ENCODE measurements at regions not wholly inside any gene's neighbourhood (a gene's known extent, or its start where the extent isn't known, plus 50 kb on each side); places are given as distances from the start of the nearest gene placed in this dataset.

DNA sequence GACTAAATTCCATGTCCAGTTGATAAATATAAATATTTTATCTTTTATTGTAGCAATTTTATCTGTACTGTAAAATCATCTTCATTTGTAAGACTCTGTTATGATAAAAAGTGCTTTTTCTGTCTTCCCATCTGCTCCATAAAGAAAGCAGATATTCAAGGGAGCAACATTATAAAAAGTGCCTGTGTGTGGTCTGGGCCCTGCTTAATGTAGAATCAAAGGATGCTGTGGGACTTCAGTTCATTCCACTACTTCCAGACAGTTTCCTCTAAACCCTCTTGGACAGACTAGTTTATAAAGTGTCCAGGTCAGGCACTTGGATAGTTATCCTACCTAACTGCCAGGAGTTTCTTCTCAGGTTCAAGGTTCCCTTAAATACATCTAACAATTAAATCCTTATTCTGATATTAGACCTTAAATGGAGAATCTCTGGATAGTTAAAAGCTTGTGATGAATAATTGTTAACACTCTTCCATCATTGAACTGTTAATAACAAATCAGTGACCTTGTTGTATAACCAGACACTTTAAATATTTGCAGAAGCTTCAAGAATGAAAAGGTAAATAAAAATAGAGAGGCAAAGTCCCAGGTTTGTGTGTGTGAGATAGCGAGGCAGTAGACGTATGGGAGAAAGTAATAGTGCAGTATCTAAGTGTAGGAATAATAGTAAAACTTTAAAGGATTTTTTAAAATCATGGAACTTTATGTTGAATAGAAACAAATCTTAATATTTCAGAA, 237.5 kb upstream of the CTSO start:
- TF ChIP-seq CTCF (IDR thresholded peaks at IDR 0.05; ENCODE audit: insufficient read depth, low read length), result no peak
- no peak for DNase-seq (ENCODE audit: low read depth)
- no peak overlapping the region for H3K4me3 ChIP-seq (ENCODE audit: low read depth, low read length)

DNA sequence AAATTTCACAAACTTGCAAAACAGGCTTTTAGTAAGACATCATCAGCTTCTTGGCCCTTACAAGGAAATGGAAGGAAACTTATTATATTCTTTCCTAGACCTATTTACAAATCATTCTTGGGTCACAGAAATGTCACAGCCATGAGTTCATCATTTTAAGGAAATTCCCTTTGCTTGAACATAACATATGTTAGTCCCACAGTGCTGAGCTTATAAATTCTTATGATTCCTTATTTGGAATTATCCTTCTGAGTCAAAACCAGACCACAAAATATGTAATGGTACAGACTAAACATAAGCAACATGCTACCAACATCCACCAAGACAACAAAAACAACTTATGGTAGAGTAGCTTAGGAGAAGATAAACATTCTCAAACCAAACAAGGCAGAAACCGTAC, 236.9 kb upstream of the CTSO start:
- TF ChIP-seq CTCF (IDR thresholded peaks at IDR 0.05; ENCODE audit: insufficient read depth, low read length), result no peak
- peak; percentile 13 for DNase-seq (ENCODE audit: low read depth)
- H3K4me3 ChIP-seq (ENCODE audit: low read depth, low read length), result no peak overlapping the region

DNA sequence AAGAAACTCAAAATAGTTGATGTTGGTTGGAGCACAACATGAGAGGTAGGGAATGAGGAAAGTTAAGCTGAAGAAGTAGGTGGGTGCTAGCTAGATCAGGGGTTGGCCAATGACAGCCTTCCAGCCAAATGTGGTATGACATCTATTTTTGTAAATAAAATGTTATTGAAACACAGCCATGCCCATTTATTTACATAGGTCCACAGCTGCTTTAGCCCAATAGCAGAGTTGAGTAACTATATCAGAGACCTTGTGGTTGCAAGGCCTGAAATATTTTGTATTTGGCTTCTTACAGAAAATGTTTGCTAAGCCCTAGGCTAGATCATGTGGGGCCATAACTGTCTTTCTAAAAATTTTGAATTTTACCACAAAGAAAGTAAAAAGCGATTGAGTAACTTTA, 234.9 kb upstream of the CTSO start:
- no peak for DNase-seq (ENCODE audit: low read depth)
- TF ChIP-seq CTCF (IDR thresholded peaks at IDR 0.05; ENCODE audit: insufficient read depth, low read length), result no peak

DNA sequence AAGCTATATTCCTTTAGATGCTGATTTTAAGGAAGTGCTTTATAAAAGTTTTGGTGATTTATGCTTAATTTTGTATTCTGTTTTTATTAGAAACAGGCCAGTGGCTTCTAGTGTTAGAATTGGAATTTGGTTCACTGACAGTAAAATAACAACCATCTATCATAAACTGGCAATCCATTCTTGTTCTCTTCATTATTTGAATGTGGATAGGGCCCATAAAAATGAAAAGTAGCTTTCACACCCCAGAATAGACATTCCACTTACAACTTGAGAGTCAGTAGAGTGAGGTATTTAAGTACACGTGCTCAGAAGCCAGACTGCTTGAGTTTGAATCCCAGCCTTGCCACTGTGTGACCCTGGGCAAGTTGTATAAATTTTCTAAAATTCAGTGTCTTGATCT, 232.4 kb upstream of the CTSO start:
- DNase-seq (ENCODE audit: low read depth), result no peak
- TF ChIP-seq CTCF (IDR thresholded peaks at IDR 0.05; ENCODE audit: insufficient read depth, low read length), result no peak

More for the DNA sequence above, 234.9 kb upstream of the CTSO start:
- no peak overlapping the region for H3K4me3 ChIP-seq (ENCODE audit: low read depth, low read length)

DNA sequence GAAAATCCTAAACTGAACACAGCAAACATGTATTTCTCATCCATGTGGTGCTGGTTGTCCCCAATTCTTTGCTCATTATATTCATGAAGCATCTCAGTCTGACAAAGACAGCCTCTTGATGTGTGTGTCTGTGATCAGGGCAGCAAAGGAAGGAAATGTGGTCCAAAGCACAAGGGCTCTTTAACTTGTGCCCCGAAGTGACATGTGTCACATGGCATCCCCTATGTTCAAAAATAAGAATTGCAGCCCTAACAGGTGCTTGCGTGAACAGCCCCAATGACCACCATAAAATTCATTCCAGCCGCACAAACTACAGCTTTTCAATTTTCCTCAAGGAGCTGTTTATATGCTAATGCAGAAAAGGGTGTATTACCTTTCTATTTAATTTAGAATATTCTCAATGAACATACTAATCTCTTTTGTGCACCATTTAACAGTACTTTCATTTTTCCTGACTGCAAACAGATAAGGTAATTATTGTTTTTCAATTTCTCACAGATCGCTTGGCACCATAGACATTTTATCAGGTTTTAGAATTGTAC, 231.9 kb upstream of the CTSO start:
- DNase-seq (ENCODE audit: low read depth), result no peak
- H3K4me3 ChIP-seq (ENCODE audit: low read depth, low read length), result no peak overlapping the region
- no peak for TF ChIP-seq CTCF (IDR thresholded peaks at IDR 0.05; ENCODE audit: insufficient read depth, low read length)

More for the DNA sequence above, 232.4 kb upstream of the CTSO start:
- no peak overlapping the region for H3K4me3 ChIP-seq (ENCODE audit: low read depth, low read length)

DNA sequence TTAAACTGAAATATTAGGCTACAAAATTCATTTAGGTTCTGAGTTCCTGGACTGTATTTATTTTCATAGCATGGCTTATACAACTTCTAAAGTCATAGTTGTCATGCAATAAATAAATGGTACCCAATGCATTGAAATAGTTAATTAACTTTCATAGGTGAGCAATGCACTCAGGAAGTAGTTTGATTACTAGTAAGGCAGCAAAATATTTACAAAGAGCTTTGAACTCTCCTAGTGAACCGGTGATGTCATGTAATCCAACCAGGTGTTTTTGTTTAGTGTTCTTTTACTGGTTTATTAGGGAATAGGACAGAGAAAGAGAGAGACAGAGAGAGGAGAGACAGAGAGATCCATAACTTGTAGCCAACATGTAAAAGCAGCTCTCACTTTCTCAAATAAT, 228.6 kb upstream of the CTSO start:
- TF ChIP-seq CTCF (IDR thresholded peaks at IDR 0.05; ENCODE audit: insufficient read depth, low read length), result no peak
- no peak for DNase-seq (ENCODE audit: low read depth)
- no peak overlapping the region for H3K4me3 ChIP-seq (ENCODE audit: low read depth, low read length)
